CD1c-positive myeloid dendritic cell (primary cell): ENCODE measurements at regions not wholly inside any gene's neighbourhood (a gene's known extent, or its start where the extent isn't known, plus 50 kb on each side); places are given as distances from the start of the nearest gene placed in this dataset.
A peak's percentile ranks its signal among the peaks of the same experiment; 100 is the strongest.

Source experiments
- DNase-seq: peaks from one replicate; pipeline ENCODE4 v3.0.0-alpha.2; 2016; ENCODE audit errors: extremely low spot score

- no peak for DNase-seq
Observed at GRCh38 chr1:55931081-55931940, 648.1 kb downstream of the PLPP3 start.

GRCh38 chr1:55929652-55930051 is 649.7 kb downstream of the PLPP3 start:
- no peak for DNase-seq

- DNase-seq = no peak
Observed at GRCh38 chr1:55928576-55928975, 650.8 kb downstream of the PLPP3 start.

- no peak for DNase-seq
Observed at GRCh38 chr1:55927702-55928290, 651.6 kb downstream of the PLPP3 start.

GRCh38 chr1:55926906-55927471 is 652.4 kb downstream of the PLPP3 start:
- no peak for DNase-seq

- no peak for DNase-seq
Observed at GRCh38 chr1:55916907-55917306, 662.5 kb downstream of the PLPP3 start.

- no peak for DNase-seq
Observed at GRCh38 chr1:55916481-55916880, 662.9 kb downstream of the PLPP3 start.

- DNase-seq = no peak
Observed at GRCh38 chr1:55913565-55913964, 665.8 kb downstream of the PLPP3 start.

GRCh38 chr1:55912438-55912837 is 666.9 kb downstream of the PLPP3 start:
- DNase-seq = no peak

GRCh38 chr1:55904541-55904940 is 674.8 kb downstream of the PLPP3 start:
- no peak for DNase-seq

GRCh38 chr1:55898181-55898580 is 681.2 kb downstream of the PLPP3 start:
- peak; percentile 3 for DNase-seq

GRCh38 chr1:55896210-55896609 is 681.0 kb upstream of the USP24 start:
- no peak for DNase-seq

GRCh38 chr1:55894521-55894920 is 679.4 kb upstream of the USP24 start:
- DNase-seq = no peak

GRCh38 chr1:55893155-55893554 is 678.0 kb upstream of the USP24 start:
- DNase-seq = no peak

GRCh38 chr1:55888685-55889317 is 673.6 kb upstream of the USP24 start:
- no peak for DNase-seq

GRCh38 chr1:55886856-55887712 is 671.9 kb upstream of the USP24 start:
- no peak for DNase-seq

GRCh38 chr1:55885619-55886018 is 670.5 kb upstream of the USP24 start:
- no peak for DNase-seq

GRCh38 chr1:55882931-55883330 is 667.8 kb upstream of the USP24 start:
- DNase-seq = no peak

GRCh38 chr1:55879346-55879745 is 664.2 kb upstream of the USP24 start:
- DNase-seq = no peak

- DNase-seq = no peak
Observed at GRCh38 chr1:55877437-55878232, 662.5 kb upstream of the USP24 start.
